Loucy (cell line): ENCODE measurements at regions not wholly inside any gene's neighbourhood (a gene's known extent, or its start where the extent isn't known, plus 50 kb on each side); places are given as distances from the start of the nearest gene placed in this dataset.
A peak's percentile ranks its signal among the peaks of the same experiment; 100 is the strongest.

ENCODE experiments used
- H2AFZ ChIP-seq: fragments of 200-600 bp; sonication (generic); 2 replicates; pipeline ENCODE4 v1.6.0; 2016; ENCODE audit warnings: antibody characterized with exemption, mild to moderate bottlenecking, low read length, moderate library complexity
- H3F3A ChIP-seq: fragments of 200-600 bp; 2 replicates; pipeline ENCODE4 v1.6.0; 2016; ENCODE audit warnings: antibody characterized with exemption, low read depth, mild to moderate bottlenecking
- H3K27me3 ChIP-seq: fragments of 200-600 bp; sonication (generic); 2 replicates; pipeline ENCODE4 v1.6.1; 2014; ENCODE audit warnings: low read length, mild to moderate bottlenecking; ENCODE audit not compliant: insufficient read depth, poor library complexity, severe bottlenecking
- H3K36me3 ChIP-seq: fragments of 200-600 bp; sonication (generic); 2 replicates; pipeline ENCODE4 v1.6.1; 2016; ENCODE audit warnings: low read length; ENCODE audit not compliant: insufficient read depth
- H3K4me1 ChIP-seq: fragments of 200-600 bp; sonication (generic); 2 replicates; pipeline ENCODE4 v1.5.1; 2014; ENCODE audit warnings: low read length, mild to moderate bottlenecking; ENCODE audit not compliant: insufficient read depth, poor library complexity, severe bottlenecking
- H3K4me2 ChIP-seq: fragments of 200-600 bp; sonication (generic); 2 replicates; pipeline ENCODE4 v1.6.0; 2014; ENCODE audit warnings: antibody characterized with exemption, low read length, low read depth, mild to moderate bottlenecking; ENCODE audit not compliant: poor library complexity, severe bottlenecking
- H3K4me3 ChIP-seq: fragments of 200-600 bp; sonication (generic); 2 replicates; pipeline ENCODE4 v1.5.1; 2014; ENCODE audit warnings: low read length, mild to moderate bottlenecking, mixed read lengths; ENCODE audit not compliant: poor library complexity, severe bottlenecking
- H3K79me2 ChIP-seq: fragments of 200-600 bp; sonication (generic); 2 replicates; pipeline ENCODE4 v1.6.1; 2014; ENCODE audit warnings: low read length; ENCODE audit not compliant: insufficient read depth
- H3K9ac ChIP-seq: fragments of 200-600 bp; sonication (generic); 2 replicates; pipeline ENCODE4 v1.6.0; 2014; ENCODE audit warnings: mild to moderate bottlenecking, low read depth, low read length, moderate library complexity; ENCODE audit not compliant: poor library complexity, severe bottlenecking
- H3K9me2 ChIP-seq: fragments of 200-600 bp; sonication (generic); replicated peaks from 2 replicates; pipeline ENCODE4 v1.6.1; 2016; ENCODE audit warnings: low read depth, low read length, mixed read lengths
- H3K9me3 ChIP-seq: fragments of 200-600 bp; sonication (generic); 2 replicates; pipeline ENCODE4 v1.6.1; 2014; ENCODE audit warnings: mild to moderate bottlenecking, antibody characterized with exemption, low read length, low read depth; ENCODE audit not compliant: insufficient read depth
- H4K20me1 ChIP-seq: fragments of 200-600 bp; sonication (generic); 2 replicates; pipeline ENCODE4 v1.6.0; 2014; ENCODE audit warnings: antibody characterized with exemption, low read length, mild to moderate bottlenecking; ENCODE audit not compliant: insufficient read depth, poor library complexity, severe bottlenecking
- EZH2phosphoT487 ChIP-seq: fragments of 200-600 bp; IDR thresholded peaks from 2 replicates; pipeline ENCODE4 v1.6.1; 2018; ENCODE audit warnings: antibody characterized with exemption, mild to moderate bottlenecking, moderate library complexity, borderline replicate concordance
- TF ChIP-seq, protein P1 (sequence below): fragments of 200-600 bp; sonication (generic); conservative IDR thresholded peaks from 2 replicates; pipeline ENCODE4 v1.5.1; 2014; ENCODE audit warnings: mild to moderate bottlenecking, antibody characterized with exemption, low read length

DNA sequence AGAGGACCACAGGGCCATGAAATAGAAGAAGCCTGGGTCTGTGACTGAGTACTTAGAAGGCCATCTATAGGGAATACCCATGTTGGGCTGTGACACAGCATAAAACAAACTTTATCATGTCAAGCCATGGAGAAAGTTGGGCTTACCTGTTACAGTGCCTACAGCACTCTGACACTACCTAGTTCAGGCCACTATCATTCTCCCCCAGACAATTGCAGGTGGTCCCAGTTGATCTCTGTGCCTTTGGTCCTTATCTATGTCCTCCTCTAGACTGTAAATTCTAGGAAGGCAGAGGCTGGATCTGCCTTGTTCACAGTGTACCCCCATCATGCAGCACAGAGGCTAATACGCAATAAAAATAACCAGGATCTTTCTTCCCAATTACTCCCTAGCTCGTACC is 69.1 kb downstream of the GCC1 start:
- Histone ChIP-seq H3K27me3 (no peaks in the 10 kb centered on the region), H3K9me2 (no peaks in the 10 kb centered on the region), H3K4me3 (no peak overlapping the region), H3F3A (no peaks in the 10 kb centered on the region), H3K9ac (no peak overlapping the region), H2AFZ (no peak overlapping the region), H3K79me2 (no peaks in the 10 kb centered on the region), H3K4me2 (no peak overlapping the region), H3K36me3 (no peaks in the 10 kb centered on the region), H4K20me1 (no peaks in the 10 kb centered on the region), H3K4me1 (no peaks in the 10 kb centered on the region), H3K9me3 (no peaks in the 10 kb centered on the region)
- TF ChIP-seq, protein P1, sequence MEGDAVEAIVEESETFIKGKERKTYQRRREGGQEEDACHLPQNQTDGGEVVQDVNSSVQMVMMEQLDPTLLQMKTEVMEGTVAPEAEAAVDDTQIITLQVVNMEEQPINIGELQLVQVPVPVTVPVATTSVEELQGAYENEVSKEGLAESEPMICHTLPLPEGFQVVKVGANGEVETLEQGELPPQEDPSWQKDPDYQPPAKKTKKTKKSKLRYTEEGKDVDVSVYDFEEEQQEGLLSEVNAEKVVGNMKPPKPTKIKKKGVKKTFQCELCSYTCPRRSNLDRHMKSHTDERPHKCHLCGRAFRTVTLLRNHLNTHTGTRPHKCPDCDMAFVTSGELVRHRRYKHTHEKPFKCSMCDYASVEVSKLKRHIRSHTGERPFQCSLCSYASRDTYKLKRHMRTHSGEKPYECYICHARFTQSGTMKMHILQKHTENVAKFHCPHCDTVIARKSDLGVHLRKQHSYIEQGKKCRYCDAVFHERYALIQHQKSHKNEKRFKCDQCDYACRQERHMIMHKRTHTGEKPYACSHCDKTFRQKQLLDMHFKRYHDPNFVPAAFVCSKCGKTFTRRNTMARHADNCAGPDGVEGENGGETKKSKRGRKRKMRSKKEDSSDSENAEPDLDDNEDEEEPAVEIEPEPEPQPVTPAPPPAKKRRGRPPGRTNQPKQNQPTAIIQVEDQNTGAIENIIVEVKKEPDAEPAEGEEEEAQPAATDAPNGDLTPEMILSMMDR = no peak
- no peak for TF ChIP-seq EZH2phosphoT487

DNA sequence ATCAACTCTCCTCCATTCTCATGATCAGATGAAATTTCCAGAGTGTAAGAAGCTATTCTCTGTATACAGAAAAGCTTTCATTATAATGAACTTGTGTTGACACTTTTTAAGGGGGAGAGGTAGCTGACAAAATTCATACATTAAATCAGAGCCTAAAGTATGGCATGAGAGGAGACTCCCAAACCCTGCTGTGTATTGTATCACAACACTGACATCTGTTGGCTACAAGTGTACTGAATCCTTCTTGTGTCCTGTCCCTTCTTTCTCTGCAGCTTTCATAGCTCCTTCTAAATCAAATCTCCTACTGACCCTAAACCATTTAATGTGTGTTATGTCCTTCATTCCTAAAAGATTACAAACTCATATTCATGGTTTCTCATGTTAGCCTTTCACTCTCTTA is 70.9 kb downstream of the GCC1 start:
- TF ChIP-seq EZH2phosphoT487 = no peak
- TF ChIP-seq, protein P1 = peak; percentile 50
- Histone ChIP-seq H3K27me3 (no peaks in the 10 kb centered on the region), H3F3A (no peaks in the 10 kb centered on the region), H2AFZ (no peak overlapping the region), H4K20me1 (no peaks in the 10 kb centered on the region), H3K9me3 (no peaks in the 10 kb centered on the region), H3K4me3 (no peak overlapping the region), H3K4me1 (no peaks in the 10 kb centered on the region), H3K36me3 (no peaks in the 10 kb centered on the region), H3K4me2 (no peak overlapping the region), H3K9me2 (no peaks in the 10 kb centered on the region), H3K79me2 (no peaks in the 10 kb centered on the region), H3K9ac (no peak overlapping the region)

DNA sequence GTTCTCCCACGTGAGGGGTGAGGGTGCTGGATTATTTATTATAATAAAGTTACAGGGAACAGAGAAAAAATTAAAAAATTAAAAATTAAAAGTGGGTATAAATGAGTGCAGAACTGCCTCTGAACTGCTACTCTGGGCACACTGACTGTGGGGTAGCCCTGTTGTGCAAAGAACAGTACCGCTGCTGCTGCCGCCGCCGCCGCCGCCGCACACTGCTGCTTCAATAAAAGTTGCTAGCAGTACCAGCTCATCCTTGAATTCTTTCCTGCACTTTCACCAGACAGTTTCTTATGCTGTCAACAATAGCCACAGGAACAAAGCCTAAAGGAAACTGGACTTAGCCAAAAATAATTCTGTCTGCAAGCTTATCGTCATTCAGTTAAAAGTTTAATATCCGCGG is 72.1 kb downstream of the GCC1 start:
- H3F3A ChIP-seq = no peaks in the 10 kb centered on the region
- H3K9me3 ChIP-seq = no peaks in the 10 kb centered on the region
- H3K79me2 ChIP-seq = no peaks in the 10 kb centered on the region
- H4K20me1 ChIP-seq = no peaks in the 10 kb centered on the region
- H3K36me3 ChIP-seq = no peaks in the 10 kb centered on the region
- H2AFZ ChIP-seq = no peak overlapping the region
- no peak overlapping the region for H3K4me2 ChIP-seq
- no peaks in the 10 kb centered on the region for H3K4me1 ChIP-seq
- no peaks in the 10 kb centered on the region for H3K27me3 ChIP-seq
- no peaks in the 10 kb centered on the region for H3K9me2 ChIP-seq
- no peak overlapping the region for H3K4me3 ChIP-seq
- no peak overlapping the region for H3K9ac ChIP-seq
- no peak for TF ChIP-seq EZH2phosphoT487
- TF ChIP-seq, protein P1 = no peak
